ENCODE measurements at regions not wholly inside any gene's neighbourhood (a gene's known extent, or its start where the extent isn't known, plus 50 kb on each side); places are given as distances from the start of the nearest gene placed in this dataset.

GRCh38 chr1:201676197-201676596 lies 137.3 kb downstream of the NAV1 start:
- ATAC-seq = no peak
- FAIRE-seq = no peak
- POLR2A ChIA-PET = no interaction called here
- Histone ChIP-seq H2AFZ (ENCODE audit: control insufficient read depth, low read depth, low read length) (no peak overlapping the region), H3K4me2 (ENCODE audit: control insufficient read depth, insufficient read depth) (no peak overlapping the region), H3K4me1 (ENCODE audit: control insufficient read depth, insufficient read depth, low read length) (no peaks in the 10 kb centered on the region), H3K36me3 (ENCODE audit: control insufficient read depth in 2 of 2, insufficient read depth in 2 of 2, low read length in 1 of 2) (no peaks in the 10 kb centered on the region), H3K79me2 (ENCODE audit: control insufficient read depth, insufficient read depth, low read length) (no peaks in the 10 kb centered on the region), H4K20me1 (ENCODE audit: control insufficient read depth, insufficient read depth) (no peaks in the 10 kb centered on the region), H3K27ac (ENCODE audit: control insufficient read depth, insufficient read depth) (no peak overlapping the region), H3K9me3 (replicated peaks; ENCODE audit: control insufficient read depth, insufficient read depth, low read length) (no peaks in the 10 kb centered on the region), H3K9ac (ENCODE audit: control insufficient read depth, insufficient read depth, low read length) (no peak overlapping the region), H3K4me3 (no peak overlapping the region), H3K27me3 (replicated peaks in 1 of 2; ENCODE audit: control insufficient read depth in 2 of 2, insufficient read depth in 2 of 2, low read length in 1 of 2) (peaks cover 0 to 1% of the 10 kb centered on the region in 2 experiments; a peak in 1 of 4 replicates)
- 29% methylated on average over 4 of the region's 4 CpGs for WGBS (ENCODE audit: insufficient coverage, insufficient replicate concordance, low lambda C conversion rate, missing lambda C conversion rate)
- intact Hi-C loops (cut with micrococcal nuclease; ENCODE audit: unreplicated experiment) (no loop called here), in situ Hi-C loops (cut with MboI) (no loop called here)
- no peak for TF ChIP-seq FOS (IDR thresholded peaks at IDR 0.05; ENCODE audit: borderline replicate concordance, extremely low read depth, insufficient read length)
- TF ChIP-seq NR2C1 (IDR thresholded peaks at IDR 0.05) = no peak
- no peak for TF ChIP-seq PAX8 (IDR thresholded peaks at IDR 0.05)
- no TSS peak for BruUV-seq (replicated peaks)
- RAD21 ChIA-PET (ENCODE audit: unreplicated experiment) = no interaction called here
- no peak for DNase-seq (ENCODE audit: low read depth, low spot score)
- SMC1A ChIA-PET (ENCODE audit: uncharacterized antibody, unreplicated experiment) = interaction anchor here (1.0 kb wide), 1 partner anchor 10 kb away, joined by 3 read pairs; no protein-coding TSS in a partner anchor
- CTCF ChIA-PET = interaction anchor here (1.2 kb wide), 1 partner anchor 228 kb away, joined by 3 read pairs; no protein-coding TSS in a partner anchor

DNA sequence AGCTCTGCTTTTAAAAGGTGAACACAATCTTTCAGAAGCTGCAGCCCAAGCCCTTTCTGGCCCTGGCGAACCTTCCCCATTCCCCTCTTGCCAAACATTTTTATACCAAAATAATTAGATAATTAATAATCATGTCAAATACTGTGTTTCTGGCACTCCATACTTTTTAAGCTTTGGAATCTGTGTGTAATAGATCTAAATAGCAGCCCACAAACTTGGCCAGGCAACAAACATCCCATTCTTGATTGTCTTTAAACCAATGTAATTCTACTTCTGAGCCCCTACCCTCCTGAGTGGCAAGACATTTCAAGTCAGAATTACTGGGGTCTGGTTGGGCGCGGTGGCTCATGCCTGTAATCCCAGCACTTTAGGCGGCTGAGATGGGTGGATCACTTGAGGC lies 137.7 kb downstream of the NAV1 start:
- no peak overlapping the region for H3K4me2 ChIP-seq (ENCODE audit: control insufficient read depth, insufficient read depth)
- no peak overlapping the region for H3K27ac ChIP-seq (ENCODE audit: control insufficient read depth, insufficient read depth)
- ChIA-PET CTCF (interaction anchor here (1.2 kb wide), 1 partner anchor 228 kb away, joined by 3 read pairs; no protein-coding TSS in a partner anchor), RAD21 (ENCODE audit: unreplicated experiment) (no interaction called here), SMC1A (ENCODE audit: uncharacterized antibody, unreplicated experiment) (interaction anchor here (1.0 kb wide), 1 partner anchor 10 kb away, joined by 3 read pairs; no protein-coding TSS in a partner anchor), POLR2A (no interaction called here)
- no peaks in the 10 kb centered on the region for H3K9me3 ChIP-seq (replicated peaks; ENCODE audit: control insufficient read depth, insufficient read depth, low read length)
- no peak overlapping the region for H2AFZ ChIP-seq (ENCODE audit: control insufficient read depth, low read depth, low read length)
- DNase-seq (ENCODE audit: low read depth, low spot score) (no peak), FAIRE-seq (no peak), ATAC-seq (no peak)
- no peaks in the 10 kb centered on the region for H4K20me1 ChIP-seq (ENCODE audit: control insufficient read depth, insufficient read depth)
- peaks cover 0 to 1% of the 10 kb centered on the region in 2 experiments; a peak in 1 of 4 replicates for H3K27me3 ChIP-seq (replicated peaks in 1 of 2; ENCODE audit: control insufficient read depth in 2 of 2, insufficient read depth in 2 of 2, low read length in 1 of 2)
- 53% methylated on average over 4 of the region's 4 CpGs for WGBS (ENCODE audit: insufficient coverage, insufficient replicate concordance, low lambda C conversion rate, missing lambda C conversion rate)
- intact Hi-C loops (cut with micrococcal nuclease; ENCODE audit: unreplicated experiment) (no loop called here), in situ Hi-C loops (cut with MboI) (no loop called here)
- H3K4me3 ChIP-seq = no peak overlapping the region
- H3K4me1 ChIP-seq (ENCODE audit: control insufficient read depth, insufficient read depth, low read length) = no peaks in the 10 kb centered on the region
- no peaks in the 10 kb centered on the region for H3K79me2 ChIP-seq (ENCODE audit: control insufficient read depth, insufficient read depth, low read length)
- no peaks in the 10 kb centered on the region for H3K36me3 ChIP-seq (ENCODE audit: control insufficient read depth in 2 of 2, insufficient read depth in 2 of 2, low read length in 1 of 2)
- TF ChIP-seq POU2F2 (IDR thresholded peaks at IDR 0.05; ENCODE audit: borderline replicate concordance, low read depth, low read length) = no peak
- TF ChIP-seq POLR2AphosphoS2 (IDR thresholded peaks at IDR 0.05; ENCODE audit: low read depth, low read length) = no peak
- no peak for TF ChIP-seq ATF3 (IDR thresholded peaks at IDR 0.05; ENCODE audit: borderline replicate concordance, extremely low read depth, low read depth, low read length)
- no peak for TF ChIP-seq PAX5 (IDR thresholded peaks at IDR 0.05; ENCODE audit: borderline replicate concordance, low read depth, low read length)
- TF ChIP-seq, protein P1, sequence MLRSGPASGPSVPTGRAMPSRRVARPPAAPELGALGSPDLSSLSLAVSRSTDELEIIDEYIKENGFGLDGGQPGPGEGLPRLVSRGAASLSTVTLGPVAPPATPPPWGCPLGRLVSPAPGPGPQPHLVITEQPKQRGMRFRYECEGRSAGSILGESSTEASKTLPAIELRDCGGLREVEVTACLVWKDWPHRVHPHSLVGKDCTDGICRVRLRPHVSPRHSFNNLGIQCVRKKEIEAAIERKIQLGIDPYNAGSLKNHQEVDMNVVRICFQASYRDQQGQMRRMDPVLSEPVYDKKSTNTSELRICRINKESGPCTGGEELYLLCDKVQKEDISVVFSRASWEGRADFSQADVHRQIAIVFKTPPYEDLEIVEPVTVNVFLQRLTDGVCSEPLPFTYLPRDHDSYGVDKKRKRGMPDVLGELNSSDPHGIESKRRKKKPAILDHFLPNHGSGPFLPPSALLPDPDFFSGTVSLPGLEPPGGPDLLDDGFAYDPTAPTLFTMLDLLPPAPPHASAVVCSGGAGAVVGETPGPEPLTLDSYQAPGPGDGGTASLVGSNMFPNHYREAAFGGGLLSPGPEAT (IDR thresholded peaks at IDR 0.05; ENCODE audit: low read depth) = no peak
- TF ChIP-seq NFYB (IDR thresholded peaks at IDR 0.05; ENCODE audit: insufficient read depth, low read depth, low read length) = no peak
- no peak overlapping the region for H3K9ac ChIP-seq (ENCODE audit: control insufficient read depth, insufficient read depth, low read length)
- BruUV-seq (replicated peaks) = no TSS peak

Measured in GM12878 (cell line).